ENCODE measurements at regions not wholly inside any gene's neighbourhood (a gene's known extent, or its start where the extent isn't known, plus 50 kb on each side); places are given as distances from the start of the nearest gene placed in this dataset.
"Not testable (repeated sequence)": the region's sequence is repeated elsewhere in the genome, so short reads cannot be mapped to it uniquely, and the experiment has no call there.

DNA sequence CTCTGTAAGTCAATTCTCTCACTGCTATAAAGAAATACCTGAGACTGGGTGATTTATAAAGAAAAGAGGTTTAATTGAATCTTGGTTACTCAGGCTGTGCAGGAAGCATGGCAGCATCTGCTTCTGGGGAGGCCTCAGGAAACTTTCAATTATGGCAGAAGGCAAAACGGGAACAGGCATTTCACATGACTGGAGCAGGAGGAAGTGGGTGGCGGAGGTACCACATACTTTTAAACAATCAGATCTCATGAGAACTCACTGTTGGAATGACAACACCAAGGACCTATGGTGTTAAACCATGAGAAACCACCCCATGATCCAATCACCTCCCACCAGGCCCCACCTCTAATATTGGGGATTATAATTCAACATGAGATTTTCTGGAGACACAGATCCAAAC, 315.7 kb upstream of the NRP1 start:
- not testable (repeated sequence) for TF ChIP-seq BACH1 (IDR thresholded peaks at IDR 0.05; ENCODE audit: low read length); RAD21 (IDR thresholded peaks at IDR 0.05 in 1 of 2, conservative IDR thresholded peaks at IDR 0.05 in 1 of 2; ENCODE audit: low read depth in 2 of 2, low read length in 2 of 2); EZH2 (IDR thresholded peaks at IDR 0.05; ENCODE audit: low read depth, low read length, severe bottlenecking); POLR2A (IDR thresholded peaks at IDR 0.05; ENCODE audit: control extremely low read depth in 1 of 2, low read depth in 2 of 2, low read length in 2 of 2); CREB1 (IDR thresholded peaks at IDR 0.05); TBP (IDR thresholded peaks at IDR 0.05; ENCODE audit: low read depth, low read length); EP300 (IDR thresholded peaks at IDR 0.05; ENCODE audit: borderline replicate concordance in 1 of 2, low read depth in 2 of 2, low read length in 2 of 2); POLR2AphosphoS5 (IDR thresholded peaks at IDR 0.05; ENCODE audit: low read depth, low read length); HDAC2 (IDR thresholded peaks at IDR 0.05; ENCODE audit: borderline replicate concordance in 1 of 2, low read depth in 2 of 2, low read length in 2 of 2)
- TF ChIP-seq, protein P1, sequence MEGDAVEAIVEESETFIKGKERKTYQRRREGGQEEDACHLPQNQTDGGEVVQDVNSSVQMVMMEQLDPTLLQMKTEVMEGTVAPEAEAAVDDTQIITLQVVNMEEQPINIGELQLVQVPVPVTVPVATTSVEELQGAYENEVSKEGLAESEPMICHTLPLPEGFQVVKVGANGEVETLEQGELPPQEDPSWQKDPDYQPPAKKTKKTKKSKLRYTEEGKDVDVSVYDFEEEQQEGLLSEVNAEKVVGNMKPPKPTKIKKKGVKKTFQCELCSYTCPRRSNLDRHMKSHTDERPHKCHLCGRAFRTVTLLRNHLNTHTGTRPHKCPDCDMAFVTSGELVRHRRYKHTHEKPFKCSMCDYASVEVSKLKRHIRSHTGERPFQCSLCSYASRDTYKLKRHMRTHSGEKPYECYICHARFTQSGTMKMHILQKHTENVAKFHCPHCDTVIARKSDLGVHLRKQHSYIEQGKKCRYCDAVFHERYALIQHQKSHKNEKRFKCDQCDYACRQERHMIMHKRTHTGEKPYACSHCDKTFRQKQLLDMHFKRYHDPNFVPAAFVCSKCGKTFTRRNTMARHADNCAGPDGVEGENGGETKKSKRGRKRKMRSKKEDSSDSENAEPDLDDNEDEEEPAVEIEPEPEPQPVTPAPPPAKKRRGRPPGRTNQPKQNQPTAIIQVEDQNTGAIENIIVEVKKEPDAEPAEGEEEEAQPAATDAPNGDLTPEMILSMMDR (IDR thresholded peaks at IDR 0.05; ENCODE audit: control extremely low read depth in 1 of 3, insufficient read depth in 1 of 3, low read depth in 1 of 3, low read length in 3 of 3): not testable (repeated sequence)
- TF ChIP-seq, protein P2, sequence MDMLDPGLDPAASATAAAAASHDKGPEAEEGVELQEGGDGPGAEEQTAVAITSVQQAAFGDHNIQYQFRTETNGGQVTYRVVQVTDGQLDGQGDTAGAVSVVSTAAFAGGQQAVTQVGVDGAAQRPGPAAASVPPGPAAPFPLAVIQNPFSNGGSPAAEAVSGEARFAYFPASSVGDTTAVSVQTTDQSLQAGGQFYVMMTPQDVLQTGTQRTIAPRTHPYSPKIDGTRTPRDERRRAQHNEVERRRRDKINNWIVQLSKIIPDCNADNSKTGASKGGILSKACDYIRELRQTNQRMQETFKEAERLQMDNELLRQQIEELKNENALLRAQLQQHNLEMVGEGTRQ (IDR thresholded peaks at IDR 0.05; ENCODE audit: low read length): not testable (repeated sequence)
- TF ChIP-seq, protein P3, sequence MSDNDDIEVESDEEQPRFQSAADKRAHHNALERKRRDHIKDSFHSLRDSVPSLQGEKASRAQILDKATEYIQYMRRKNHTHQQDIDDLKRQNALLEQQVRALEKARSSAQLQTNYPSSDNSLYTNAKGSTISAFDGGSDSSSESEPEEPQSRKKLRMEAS (IDR thresholded peaks at IDR 0.05): not testable (repeated sequence)

Data from H1 (cell line).